ENCODE measurements at regions not wholly inside any gene's neighbourhood (a gene's known extent, or its start where the extent isn't known, plus 50 kb on each side); places are given as distances from the start of the nearest gene placed in this dataset.

DNA sequence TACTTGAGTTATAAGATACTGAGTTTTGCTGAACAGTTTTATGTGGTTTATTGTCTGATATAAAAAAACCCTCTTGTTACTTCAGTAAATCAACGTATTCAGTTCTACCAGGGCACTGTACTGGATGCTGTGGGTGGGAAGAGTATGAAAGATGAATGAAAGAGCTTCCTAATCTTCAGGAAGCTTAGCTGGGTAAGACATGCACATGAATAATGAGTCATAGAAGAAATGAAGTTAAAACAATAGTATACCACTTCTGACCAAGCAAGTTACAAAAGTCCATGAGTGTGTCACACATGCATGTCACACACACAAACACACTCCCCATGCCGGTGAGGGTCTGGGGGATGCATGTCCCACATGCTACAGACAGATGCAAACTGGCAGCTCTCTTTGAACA is 105.9 kb downstream of the SIPA1L2 start:
- peaks cover under 1% of the 10 kb centered on the region for H3K4me1 ChIP-seq (ENCODE audit: control insufficient read depth, insufficient read depth, low read length)
- no peak overlapping the region for H3K27ac ChIP-seq (ENCODE audit: insufficient read depth, low read depth, low read length, poor library complexity, severe bottlenecking)
- WGBS, 2 experiments, result 88 to 97% methylated on average over 2 of the region's 2 CpGs
- no peaks in the 10 kb centered on the region for H3K9me3 ChIP-seq (ENCODE audit: control insufficient read depth, low read length)
- H3K36me3 ChIP-seq (ENCODE audit: control insufficient read depth, insufficient read depth, low read length), result no peaks in the 10 kb centered on the region
- H3K27me3 ChIP-seq (ENCODE audit: control insufficient read depth, insufficient read depth, low read length, poor library complexity, severe bottlenecking), result no peaks in the 10 kb centered on the region
- no peak overlapping the region for H3K4me3 ChIP-seq (ENCODE audit: insufficient read depth, low read depth, low read length)

DNA sequence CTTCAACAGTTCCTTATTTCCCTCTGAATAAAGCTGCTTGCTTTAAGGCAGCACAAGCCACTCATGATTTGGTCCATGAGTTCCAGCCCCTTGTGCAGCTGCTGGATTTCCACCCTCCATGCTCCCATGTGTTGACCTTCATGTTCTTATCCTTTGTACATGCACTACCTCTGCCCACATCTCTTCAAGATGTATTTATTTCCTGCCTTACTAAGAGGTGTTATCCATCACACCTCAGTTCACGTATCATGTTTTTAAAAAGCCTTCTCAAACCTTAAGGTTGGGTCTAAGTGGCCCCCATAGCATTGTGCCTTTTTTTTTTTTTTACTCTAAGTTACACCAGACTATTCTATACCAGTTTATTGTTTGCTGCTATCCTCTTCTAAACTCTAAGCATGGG is 107.7 kb downstream of the SIPA1L2 start:
- Histone ChIP-seq H3K4me3 (ENCODE audit: insufficient read depth, low read depth, low read length) (no peak overlapping the region), H3K27ac (ENCODE audit: insufficient read depth, low read depth, low read length, poor library complexity, severe bottlenecking) (no peak overlapping the region), H3K27me3 (ENCODE audit: control insufficient read depth, insufficient read depth, low read length, poor library complexity, severe bottlenecking) (no peaks in the 10 kb centered on the region), H3K36me3 (ENCODE audit: control insufficient read depth, insufficient read depth, low read length) (no peaks in the 10 kb centered on the region), H3K9me3 (ENCODE audit: control insufficient read depth, low read length) (no peaks in the 10 kb centered on the region), H3K4me1 (ENCODE audit: control insufficient read depth, insufficient read depth, low read length) (peaks cover 3% of the 10 kb centered on the region)
- WGBS, 2 experiments, result 94 to 100% methylated on average over 1 of the region's 1 CpG

DNA sequence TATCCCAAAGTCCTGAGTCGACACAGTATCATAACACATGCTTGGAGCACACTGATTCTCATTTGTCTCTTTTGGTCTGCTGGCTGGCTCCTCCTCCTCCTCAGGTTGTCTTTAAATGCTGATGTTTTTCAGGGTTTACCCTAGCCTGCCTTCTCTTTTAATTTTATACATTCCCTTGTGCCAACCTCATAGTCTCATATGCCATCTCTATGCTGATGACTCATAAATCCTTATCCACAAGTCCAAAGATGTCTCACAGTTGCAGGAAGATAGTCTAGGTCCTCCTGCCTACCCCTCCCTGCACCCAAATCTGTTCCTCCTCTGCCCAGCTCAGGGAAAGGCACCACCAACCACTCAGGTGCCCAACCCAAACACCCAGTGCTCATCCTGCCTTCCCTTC is 108.3 kb downstream of the SIPA1L2 start:
- peaks cover 3% of the 10 kb centered on the region for H3K4me1 ChIP-seq (ENCODE audit: control insufficient read depth, insufficient read depth, low read length)
- WGBS, 2 experiments, result 89 to 91% methylated on average over 1 of the region's 1 CpG
- H3K36me3 ChIP-seq (ENCODE audit: control insufficient read depth, insufficient read depth, low read length), result no peaks in the 10 kb centered on the region
- H3K9me3 ChIP-seq (ENCODE audit: control insufficient read depth, low read length), result no peaks in the 10 kb centered on the region
- H3K27ac ChIP-seq (ENCODE audit: insufficient read depth, low read depth, low read length, poor library complexity, severe bottlenecking), result no peak overlapping the region
- H3K4me3 ChIP-seq (ENCODE audit: insufficient read depth, low read depth, low read length), result no peak overlapping the region
- no peaks in the 10 kb centered on the region for H3K27me3 ChIP-seq (ENCODE audit: control insufficient read depth, insufficient read depth, low read length, poor library complexity, severe bottlenecking)

DNA sequence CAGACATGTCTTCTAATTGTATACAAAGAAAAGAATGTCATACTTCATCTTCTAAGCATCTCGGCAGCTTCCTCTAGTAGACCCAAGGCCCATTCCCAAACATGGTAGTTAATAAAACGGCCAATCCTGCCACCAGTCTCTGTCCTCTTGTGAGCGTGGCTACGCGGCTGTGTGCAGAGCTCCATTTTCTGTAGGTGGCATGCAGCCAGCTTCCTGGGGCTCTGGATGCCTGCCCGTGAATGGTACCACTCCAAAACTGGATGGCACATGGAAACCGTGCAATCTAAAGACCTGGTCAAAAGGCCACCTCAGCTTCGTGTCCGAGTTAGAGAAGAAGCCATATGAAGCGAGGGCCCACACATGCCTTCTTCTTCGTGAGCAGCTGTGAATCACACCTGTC is 110.7 kb downstream of the SIPA1L2 start:
- Histone ChIP-seq H3K4me1 (ENCODE audit: control insufficient read depth, insufficient read depth, low read length) (peaks cover 3% of the 10 kb centered on the region), H3K27me3 (ENCODE audit: control insufficient read depth, insufficient read depth, low read length, poor library complexity, severe bottlenecking) (no peaks in the 10 kb centered on the region), H3K4me3 (ENCODE audit: insufficient read depth, low read depth, low read length) (no peak overlapping the region), H3K9me3 (ENCODE audit: control insufficient read depth, low read length) (no peaks in the 10 kb centered on the region), H3K36me3 (ENCODE audit: control insufficient read depth, insufficient read depth, low read length) (peaks cover 8% of the 10 kb centered on the region), H3K27ac (ENCODE audit: insufficient read depth, low read depth, low read length, poor library complexity, severe bottlenecking) (no peak overlapping the region)
- 94 to 96% methylated on average over 11 of the region's 11 CpGs for WGBS, 2 experiments

DNA sequence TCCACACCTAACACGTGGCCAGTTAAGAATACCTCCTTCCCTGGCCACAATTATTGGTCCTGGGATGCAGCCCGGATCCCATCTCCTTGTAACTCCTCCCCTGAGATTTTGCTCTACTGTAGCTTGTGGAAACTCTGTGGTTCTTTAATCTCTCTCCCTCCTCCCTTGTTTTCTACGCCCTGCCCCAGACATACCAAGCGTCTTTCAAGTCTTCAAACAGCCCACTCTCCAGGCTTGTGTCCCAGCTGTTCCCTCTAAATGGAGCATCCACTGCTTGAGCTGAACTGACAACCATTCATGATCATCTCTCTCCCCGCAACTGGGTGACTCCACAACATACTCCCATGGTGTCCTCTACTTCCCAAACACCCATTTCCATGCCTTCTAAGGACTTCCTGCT is 111.6 kb downstream of the SIPA1L2 start:
- peaks cover 3% of the 10 kb centered on the region for H3K4me1 ChIP-seq (ENCODE audit: control insufficient read depth, insufficient read depth, low read length)
- no peak overlapping the region for H3K4me3 ChIP-seq (ENCODE audit: insufficient read depth, low read depth, low read length)
- H3K27ac ChIP-seq (ENCODE audit: insufficient read depth, low read depth, low read length, poor library complexity, severe bottlenecking), result no peak overlapping the region
- H3K9me3 ChIP-seq (ENCODE audit: control insufficient read depth, low read length), result no peaks in the 10 kb centered on the region
- no peaks in the 10 kb centered on the region for H3K27me3 ChIP-seq (ENCODE audit: control insufficient read depth, insufficient read depth, low read length, poor library complexity, severe bottlenecking)
- peaks cover 8% of the 10 kb centered on the region for H3K36me3 ChIP-seq (ENCODE audit: control insufficient read depth, insufficient read depth, low read length)
- 73 to 76% methylated on average over 5 of the region's 5 CpGs for WGBS, 2 experiments

DNA sequence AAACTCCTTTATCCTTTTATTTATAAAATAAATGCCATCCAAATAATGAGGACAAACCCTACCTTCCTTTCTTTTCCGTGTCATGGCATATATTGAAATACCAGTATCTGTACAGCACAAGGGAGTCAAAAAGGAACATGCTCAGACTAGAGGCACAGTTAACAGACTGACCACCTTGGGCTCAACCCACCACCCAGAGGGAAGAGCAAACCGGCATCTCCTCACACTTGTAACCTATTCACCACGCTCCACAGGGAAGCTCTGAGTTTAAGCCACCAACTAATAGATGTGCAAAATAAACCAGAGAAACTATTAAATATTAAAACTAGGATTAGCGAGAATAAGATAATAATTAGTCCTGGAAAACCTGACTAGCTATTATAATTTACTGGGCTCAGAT is 112.7 kb downstream of the SIPA1L2 start:
- peaks cover 8% of the 10 kb centered on the region for H3K36me3 ChIP-seq (ENCODE audit: control insufficient read depth, insufficient read depth, low read length)
- H3K9me3 ChIP-seq (ENCODE audit: control insufficient read depth, low read length), result no peaks in the 10 kb centered on the region
- no peak overlapping the region for H3K27ac ChIP-seq (ENCODE audit: insufficient read depth, low read depth, low read length, poor library complexity, severe bottlenecking)
- H3K4me3 ChIP-seq (ENCODE audit: insufficient read depth, low read depth, low read length), result no peak overlapping the region
- peaks cover 3% of the 10 kb centered on the region for H3K4me1 ChIP-seq (ENCODE audit: control insufficient read depth, insufficient read depth, low read length)
- H3K27me3 ChIP-seq (ENCODE audit: control insufficient read depth, insufficient read depth, low read length, poor library complexity, severe bottlenecking), result no peaks in the 10 kb centered on the region
- 31 to 56% methylated on average over 2 to 4 of the region's 4 CpGs for WGBS, 2 experiments

DNA sequence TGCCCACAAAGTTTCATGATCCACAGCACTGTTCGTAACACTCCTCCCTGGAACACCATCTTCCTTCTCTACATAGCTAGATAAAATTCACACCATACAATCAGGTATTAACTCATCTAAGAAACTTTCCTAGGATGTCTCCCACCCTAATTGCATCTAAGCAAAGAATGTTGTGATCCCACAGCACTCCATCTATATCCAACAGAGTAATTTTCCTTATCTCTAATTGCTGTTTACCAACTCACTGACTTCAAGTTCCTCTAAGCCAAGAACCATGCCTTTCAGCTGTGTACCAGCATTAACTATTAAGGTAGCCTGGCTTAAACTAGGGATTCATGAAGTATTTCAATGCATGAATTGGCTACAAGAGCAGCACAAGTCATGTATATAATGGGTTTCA is 114.2 kb downstream of the SIPA1L2 start:
- Histone ChIP-seq H3K36me3 (ENCODE audit: control insufficient read depth, insufficient read depth, low read length) (peaks cover 8% of the 10 kb centered on the region), H3K27ac (ENCODE audit: insufficient read depth, low read depth, low read length, poor library complexity, severe bottlenecking) (no peak overlapping the region), H3K27me3 (ENCODE audit: control insufficient read depth, insufficient read depth, low read length, poor library complexity, severe bottlenecking) (no peaks in the 10 kb centered on the region), H3K4me1 (ENCODE audit: control insufficient read depth, insufficient read depth, low read length) (peaks cover 3% of the 10 kb centered on the region), H3K9me3 (ENCODE audit: control insufficient read depth, low read length) (no peaks in the 10 kb centered on the region), H3K4me3 (ENCODE audit: insufficient read depth, low read depth, low read length) (no peak overlapping the region)
- 91% methylated on average over 1 of the region's 1 CpG for WGBS, 2 experiments

DNA sequence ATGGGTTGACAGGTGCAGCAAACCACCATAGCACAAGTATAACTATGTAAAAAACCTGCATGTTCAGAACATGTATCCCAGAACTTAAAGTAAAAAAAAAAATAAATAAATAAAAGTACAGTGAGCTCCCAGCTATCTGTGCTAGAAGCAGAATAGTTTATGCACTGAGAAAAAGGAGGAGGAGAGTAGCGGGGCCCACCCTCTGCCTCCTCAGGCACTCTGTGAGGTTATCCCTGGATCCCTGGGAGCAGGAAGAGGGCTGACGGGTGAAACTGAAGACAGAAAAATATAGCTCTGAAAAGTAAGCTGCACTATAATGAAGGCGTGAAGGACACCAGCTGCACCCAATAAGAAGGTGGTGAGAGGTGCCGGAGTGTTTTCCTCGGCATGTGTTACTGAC is 117.2 kb downstream of the SIPA1L2 start:
- H3K27me3 ChIP-seq (ENCODE audit: control insufficient read depth, insufficient read depth, low read length, poor library complexity, severe bottlenecking), result no peaks in the 10 kb centered on the region
- H3K4me3 ChIP-seq (ENCODE audit: insufficient read depth, low read depth, low read length), result no peak overlapping the region
- peaks cover 13% of the 10 kb centered on the region for H3K4me1 ChIP-seq (ENCODE audit: control insufficient read depth, insufficient read depth, low read length)
- H3K27ac ChIP-seq (ENCODE audit: insufficient read depth, low read depth, low read length, poor library complexity, severe bottlenecking), result no peak overlapping the region
- 89 to 93% methylated on average over 5 of the region's 5 CpGs for WGBS, 2 experiments
- peaks cover 8% of the 10 kb centered on the region for H3K36me3 ChIP-seq (ENCODE audit: control insufficient read depth, insufficient read depth, low read length)
- H3K9me3 ChIP-seq (ENCODE audit: control insufficient read depth, low read length), result no peaks in the 10 kb centered on the region

DNA sequence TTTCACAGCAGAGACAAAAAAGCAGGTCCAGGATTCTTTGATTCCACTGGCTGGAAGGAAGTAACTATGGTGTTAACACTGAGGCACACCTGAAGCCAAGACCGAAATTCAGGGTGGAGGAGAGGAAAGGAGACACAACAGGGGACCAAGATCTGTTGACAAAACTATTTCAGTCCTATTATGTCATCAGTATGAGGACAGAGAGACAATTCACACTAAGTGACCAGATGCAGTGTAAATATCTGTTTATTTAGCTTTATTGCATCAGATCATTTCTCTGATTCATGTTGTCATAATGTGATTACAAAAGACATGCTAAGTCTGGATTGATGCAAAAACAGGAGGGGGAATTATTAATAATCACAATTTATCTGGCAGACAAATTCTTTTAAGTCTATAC is 118.8 kb downstream of the SIPA1L2 start:
- Histone ChIP-seq H3K27ac (ENCODE audit: insufficient read depth, low read depth, low read length, poor library complexity, severe bottlenecking) (no peak overlapping the region), H3K36me3 (ENCODE audit: control insufficient read depth, insufficient read depth, low read length) (peaks cover 8% of the 10 kb centered on the region), H3K4me3 (ENCODE audit: insufficient read depth, low read depth, low read length) (no peak overlapping the region), H3K27me3 (ENCODE audit: control insufficient read depth, insufficient read depth, low read length, poor library complexity, severe bottlenecking) (no peaks in the 10 kb centered on the region), H3K9me3 (ENCODE audit: control insufficient read depth, low read length) (no peaks in the 10 kb centered on the region), H3K4me1 (ENCODE audit: control insufficient read depth, insufficient read depth, low read length) (peaks cover 13% of the 10 kb centered on the region)
- WGBS, 2 experiments, result 76 to 83% methylated on average over 1 of the region's 1 CpG

DNA sequence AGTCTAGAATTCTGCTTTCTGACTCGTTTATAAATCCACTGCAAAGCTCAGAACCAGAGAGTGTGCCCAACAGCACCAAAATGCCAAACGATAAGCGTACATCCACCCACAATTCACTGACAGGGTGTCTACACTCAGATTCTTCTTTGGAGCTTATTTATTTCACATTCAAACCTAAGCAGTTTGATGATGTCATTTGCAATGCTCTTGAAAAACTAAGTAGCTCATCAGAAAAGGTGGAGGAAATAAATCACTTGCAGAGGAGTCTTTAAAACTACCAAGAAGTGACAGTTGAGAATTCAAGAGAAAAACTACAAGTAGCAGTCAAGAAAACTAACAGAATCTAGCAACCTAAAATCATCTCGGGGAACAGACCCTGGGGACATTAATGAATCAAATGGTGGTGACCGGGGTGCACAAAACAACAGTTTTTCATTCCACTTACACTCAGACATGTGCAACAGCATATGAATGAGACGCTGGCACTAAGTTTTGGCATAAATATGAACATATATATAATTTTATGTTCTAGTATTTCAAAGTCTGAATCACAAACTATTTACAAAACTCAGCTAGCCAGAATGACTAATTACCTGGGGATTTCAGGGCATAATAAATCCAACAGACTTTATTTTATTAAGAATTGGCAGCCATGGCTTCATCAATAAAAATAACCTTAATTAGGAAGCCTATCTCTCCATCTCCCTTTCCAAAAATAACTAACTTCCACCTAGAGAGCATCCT is 119.4 kb downstream of the SIPA1L2 start:
- no peaks in the 10 kb centered on the region for H3K27me3 ChIP-seq (ENCODE audit: control insufficient read depth, insufficient read depth, low read length, poor library complexity, severe bottlenecking)
- no peak overlapping the region for H3K27ac ChIP-seq (ENCODE audit: insufficient read depth, low read depth, low read length, poor library complexity, severe bottlenecking)
- peaks cover 13% of the 10 kb centered on the region for H3K4me1 ChIP-seq (ENCODE audit: control insufficient read depth, insufficient read depth, low read length)
- 94% methylated on average over 5 of the region's 6 CpGs for WGBS, 2 experiments
- H3K4me3 ChIP-seq (ENCODE audit: insufficient read depth, low read depth, low read length), result no peak overlapping the region
- H3K9me3 ChIP-seq (ENCODE audit: control insufficient read depth, low read length), result no peaks in the 10 kb centered on the region
- peaks cover 8% of the 10 kb centered on the region for H3K36me3 ChIP-seq (ENCODE audit: control insufficient read depth, insufficient read depth, low read length)

DNA sequence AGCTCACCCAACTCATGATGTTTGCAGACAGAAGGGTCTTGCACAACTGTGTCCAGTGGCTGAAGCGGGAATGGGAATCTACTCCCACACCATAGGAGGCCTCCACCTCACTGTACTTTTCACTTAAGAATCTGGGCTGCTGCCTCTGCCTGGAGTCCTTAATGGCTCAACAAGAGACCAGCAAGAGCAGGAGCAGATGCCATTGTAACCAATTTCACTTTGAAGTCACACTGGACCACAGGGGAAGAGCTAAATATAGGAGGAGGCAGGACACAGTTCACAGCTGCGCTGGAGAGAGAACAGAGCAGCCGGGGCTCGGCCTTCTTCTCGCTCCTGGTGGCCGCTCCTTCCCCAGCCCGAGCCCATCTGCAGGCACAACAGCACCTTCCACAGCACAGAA is 120.4 kb downstream of the SIPA1L2 start:
- Histone ChIP-seq H3K27me3 (ENCODE audit: control insufficient read depth, insufficient read depth, low read length, poor library complexity, severe bottlenecking) (no peaks in the 10 kb centered on the region), H3K9me3 (ENCODE audit: control insufficient read depth, low read length) (no peaks in the 10 kb centered on the region), H3K4me3 (ENCODE audit: insufficient read depth, low read depth, low read length) (no peak overlapping the region), H3K4me1 (ENCODE audit: control insufficient read depth, insufficient read depth, low read length) (peaks cover 13% of the 10 kb centered on the region), H3K27ac (ENCODE audit: insufficient read depth, low read depth, low read length, poor library complexity, severe bottlenecking) (peak overlapping the region; percentile 45), H3K36me3 (ENCODE audit: control insufficient read depth, insufficient read depth, low read length) (peaks cover 3% of the 10 kb centered on the region)
- WGBS, 2 experiments, result 53 to 64% methylated on average over 7 of the region's 7 CpGs
